Adipocyte (in vitro differentiated cells): ENCODE measurements at regions not wholly inside any gene's neighbourhood (a gene's known extent, or its start where the extent isn't known, plus 50 kb on each side); places are given as distances from the start of the nearest gene placed in this dataset.
"Not testable (repeated sequence)": the region's sequence is repeated elsewhere in the genome, so short reads cannot be mapped to it uniquely, and the experiment has no call there.

Experiments used
- DNase-seq: peaks from one replicate; pipeline ENCODE4 v3.0.0-alpha.2; 2015; ENCODE audit warnings: low read depth
- H3K27me3 ChIP-seq: replicated peaks from 2 replicates; pipeline ENCODE4 v1.7.0; 2013; ENCODE audit warnings: mild to moderate bottlenecking, low read length, moderate library complexity; ENCODE audit not compliant: control insufficient read depth, insufficient read depth
- H3K36me3 ChIP-seq: 2 replicates; pipeline ENCODE4 v1.7.0; 2013; ENCODE audit warnings: low read length, mild to moderate bottlenecking, moderate library complexity; ENCODE audit not compliant: control insufficient read depth, insufficient read depth, severe bottlenecking
- H3K4me1 ChIP-seq: 2 replicates; pipeline ENCODE4 v1.7.0; 2013; ENCODE audit warnings: mild to moderate bottlenecking, low read length, moderate library complexity; ENCODE audit not compliant: control insufficient read depth, insufficient read depth
- H3K4me3 ChIP-seq: 2 replicates; pipeline ENCODE4 v1.7.0; 2013; ENCODE audit warnings: mild to moderate bottlenecking, low read length, moderate library complexity
- H3K9ac ChIP-seq: 2 replicates; pipeline ENCODE4 v1.7.0; 2013; ENCODE audit warnings: mild to moderate bottlenecking, low read length, moderate library complexity
- H3K9me3 ChIP-seq: 2 replicates; pipeline ENCODE4 v1.7.0; 2013; ENCODE audit warnings: mild to moderate bottlenecking, low read length, moderate library complexity; ENCODE audit not compliant: control insufficient read depth

DNA sequence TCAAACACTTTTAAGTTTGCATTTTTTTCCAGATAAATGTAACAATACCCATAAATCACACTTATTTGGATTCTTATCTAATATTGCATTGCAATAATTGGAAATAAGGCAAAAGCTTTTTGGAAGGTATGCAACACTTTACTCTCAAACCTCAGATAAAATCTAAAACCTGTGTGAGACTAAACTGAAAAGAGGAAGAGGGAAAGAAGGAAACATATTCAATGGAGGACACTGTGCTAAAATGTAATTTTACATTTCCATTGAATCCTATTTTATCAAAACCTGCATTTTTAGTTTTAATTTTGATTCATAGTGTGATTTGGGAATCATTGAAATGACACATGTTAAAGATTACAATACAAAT lies 99.4 kb downstream of the HPGD start:
- no peak for DNase-seq
- no peaks in the 10 kb centered on the region for H3K27me3 ChIP-seq
- H3K36me3 ChIP-seq: no peaks in the 10 kb centered on the region
- H3K9ac ChIP-seq: no peak overlapping the region
- H3K4me3 ChIP-seq: no peak overlapping the region
- no peaks in the 10 kb centered on the region for H3K9me3 ChIP-seq
- peaks cover 19% of the 10 kb centered on the region for H3K4me1 ChIP-seq

DNA sequence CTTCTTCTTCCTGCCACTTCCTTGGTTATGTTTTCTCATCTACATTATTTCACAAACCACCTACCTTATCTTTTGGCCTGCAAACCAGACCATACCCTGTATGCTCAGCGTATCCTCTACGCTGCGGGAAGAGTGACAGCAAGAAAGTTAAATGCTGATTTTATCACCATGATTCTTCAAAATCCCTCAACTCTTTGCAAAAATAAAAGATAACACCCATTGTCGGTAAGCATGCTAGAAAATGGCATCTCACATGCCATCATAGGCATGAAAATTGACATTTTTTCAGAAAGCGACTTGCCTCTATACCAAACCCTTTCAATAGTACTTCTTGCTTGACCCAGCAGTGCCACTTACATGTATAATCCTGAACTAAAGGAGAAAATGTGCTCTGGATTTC lies 102.0 kb downstream of the HPGD start:
- H3K27me3 ChIP-seq: no peaks in the 10 kb centered on the region
- no peak for DNase-seq
- no peaks in the 10 kb centered on the region for H3K36me3 ChIP-seq
- H3K4me3 ChIP-seq: no peak overlapping the region
- H3K9ac ChIP-seq: no peak overlapping the region
- peaks cover 12% of the 10 kb centered on the region for H3K4me1 ChIP-seq
- no peaks in the 10 kb centered on the region for H3K9me3 ChIP-seq

DNA sequence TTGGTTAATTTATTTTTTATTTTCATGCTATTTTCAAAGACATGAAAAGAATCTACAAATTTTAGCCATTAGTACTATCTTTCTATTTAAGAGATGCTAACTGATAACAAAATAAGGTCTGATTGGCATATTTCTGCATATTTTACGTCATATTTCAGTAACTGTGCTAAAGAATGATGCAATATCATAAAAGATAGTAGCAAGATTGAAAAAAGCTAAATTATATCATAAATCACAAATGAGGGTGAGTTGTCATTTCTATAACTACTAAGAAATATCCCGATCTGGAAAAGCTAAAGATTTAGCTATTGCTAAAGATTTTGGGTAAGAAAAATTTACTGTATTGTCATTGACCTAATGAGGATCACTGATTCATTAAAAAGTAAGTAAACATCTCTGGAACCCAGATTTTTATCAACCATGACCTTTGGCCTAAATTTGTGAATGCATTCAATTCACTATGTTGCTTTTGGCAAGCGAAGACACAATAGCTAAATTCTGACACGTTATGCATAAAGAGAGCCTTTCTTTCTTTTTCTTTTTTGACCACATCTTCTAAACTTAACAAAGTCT lies 103.6 kb downstream of the HPGD start:
- no peaks in the 10 kb centered on the region for H3K9me3 ChIP-seq
- no peaks in the 10 kb centered on the region for H3K27me3 ChIP-seq
- no peaks in the 10 kb centered on the region for H3K36me3 ChIP-seq
- peak; percentile 19 for DNase-seq
- H3K9ac ChIP-seq: no peak overlapping the region
- peaks cover 9% of the 10 kb centered on the region for H3K4me1 ChIP-seq
- no peak overlapping the region for H3K4me3 ChIP-seq

DNA sequence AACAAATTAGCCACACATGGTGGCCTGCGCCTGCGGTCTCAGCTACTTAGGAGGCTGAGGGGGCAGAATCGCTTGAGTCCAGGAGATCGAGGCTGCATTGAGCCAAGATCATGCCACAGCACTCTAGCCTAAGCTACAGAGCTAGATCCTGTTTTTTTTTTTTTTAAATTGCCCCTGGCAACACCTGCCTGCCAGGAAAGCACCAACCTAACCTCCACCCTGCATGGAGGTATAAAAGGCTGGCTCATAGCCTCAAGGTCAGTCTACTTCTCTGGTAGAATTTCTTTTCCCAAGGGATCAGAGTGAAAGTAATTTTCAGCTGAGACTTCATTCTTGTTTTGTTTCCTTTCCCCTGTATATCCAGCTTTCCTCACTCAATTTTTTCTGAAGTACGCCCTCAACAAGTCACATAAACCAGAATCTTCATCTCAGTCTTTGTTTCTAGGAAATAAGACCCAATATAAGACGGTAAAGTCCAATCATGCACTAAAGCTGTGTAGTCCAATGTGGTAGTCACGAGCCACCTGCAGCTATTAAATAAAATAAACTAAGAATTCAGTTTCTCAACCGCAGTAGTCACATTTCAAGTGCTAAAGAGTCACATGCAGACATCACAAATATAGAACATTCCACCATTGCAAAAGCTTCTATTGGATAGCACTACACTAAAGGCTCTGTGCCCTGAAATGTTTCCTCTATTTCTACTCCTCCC lies 113.3 kb downstream of the HPGD start:
- Histone ChIP-seq H3K27me3 (no peaks in the 10 kb centered on the region), H3K4me1 (no peaks in the 10 kb centered on the region), H3K4me3 (no peak overlapping the region), H3K9me3 (peaks cover 2% of the 10 kb centered on the region), H3K36me3 (no peaks in the 10 kb centered on the region), H3K9ac (no peak overlapping the region)
- DNase-seq: no peak

DNA sequence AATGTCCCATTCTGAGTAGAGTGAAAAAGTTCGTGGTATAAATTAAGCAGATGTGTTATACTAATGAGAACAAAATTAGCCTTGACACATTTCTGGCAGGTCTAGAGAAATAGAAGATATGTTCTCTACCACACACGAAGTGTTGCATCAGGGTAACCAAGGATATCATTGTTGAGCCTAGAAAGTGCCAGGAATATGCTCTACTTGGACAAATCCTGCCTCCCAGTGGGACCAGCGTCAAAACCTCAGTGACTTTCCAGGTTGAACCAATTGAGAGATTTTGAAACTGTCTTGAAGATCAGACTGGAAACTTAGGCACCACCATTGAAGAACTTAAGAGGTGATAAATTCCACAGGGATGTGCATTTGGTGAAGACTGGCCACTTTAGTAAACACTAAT lies 115.9 kb downstream of the HPGD start:
- DNase-seq: no peak
- Histone ChIP-seq H3K27me3 (no peaks in the 10 kb centered on the region), H3K4me3 (no peak overlapping the region), H3K9me3 (peaks cover 2% of the 10 kb centered on the region), H3K36me3 (no peaks in the 10 kb centered on the region), H3K4me1 (no peaks in the 10 kb centered on the region), H3K9ac (no peak overlapping the region)

DNA sequence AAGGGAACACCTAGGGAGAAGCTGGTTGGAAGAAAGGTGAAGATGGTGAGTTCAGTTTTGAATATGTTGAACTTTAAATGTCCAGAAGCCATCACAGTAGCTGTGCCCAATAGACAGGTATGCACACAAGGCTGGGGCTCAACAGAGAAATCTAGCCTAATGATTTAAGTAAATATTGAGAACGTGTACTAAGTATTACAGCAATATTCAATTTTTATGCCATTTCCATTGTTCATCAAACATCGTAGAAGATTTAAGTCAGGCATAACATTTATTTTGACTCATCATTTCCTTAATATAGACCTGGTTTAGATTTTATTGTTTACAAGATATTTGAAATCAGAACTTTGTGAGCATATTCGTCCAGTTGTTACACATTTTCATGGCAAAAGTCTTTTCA lies 116.4 kb downstream of the HPGD start:
- H3K27me3 ChIP-seq: no peaks in the 10 kb centered on the region
- DNase-seq: no peak
- H3K4me1 ChIP-seq: no peaks in the 10 kb centered on the region
- no peak overlapping the region for H3K9ac ChIP-seq
- H3K36me3 ChIP-seq: no peaks in the 10 kb centered on the region
- H3K9me3 ChIP-seq: peaks cover 2% of the 10 kb centered on the region
- no peak overlapping the region for H3K4me3 ChIP-seq

DNA sequence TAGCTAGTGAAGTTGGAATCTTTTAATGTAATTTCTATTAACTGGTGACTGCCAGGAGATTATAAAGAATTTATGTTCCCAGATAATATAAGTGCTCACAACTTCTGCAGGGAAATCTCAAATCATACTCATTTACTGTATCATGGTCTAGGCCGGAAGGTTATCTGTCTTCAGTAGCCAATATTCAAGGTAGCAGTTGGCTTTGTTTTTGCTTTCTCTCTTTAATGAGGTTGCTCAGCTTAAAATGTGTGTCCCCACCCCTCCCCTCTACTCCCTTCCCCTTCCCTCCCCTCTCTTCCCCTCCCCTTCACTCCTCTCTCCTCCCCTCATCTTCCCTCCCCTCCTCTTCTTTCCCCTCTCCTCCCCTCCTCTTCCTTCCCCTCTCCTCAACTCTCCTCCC lies 117.6 kb downstream of the HPGD start:
- no peaks in the 10 kb centered on the region for H3K4me1 ChIP-seq

DNA sequence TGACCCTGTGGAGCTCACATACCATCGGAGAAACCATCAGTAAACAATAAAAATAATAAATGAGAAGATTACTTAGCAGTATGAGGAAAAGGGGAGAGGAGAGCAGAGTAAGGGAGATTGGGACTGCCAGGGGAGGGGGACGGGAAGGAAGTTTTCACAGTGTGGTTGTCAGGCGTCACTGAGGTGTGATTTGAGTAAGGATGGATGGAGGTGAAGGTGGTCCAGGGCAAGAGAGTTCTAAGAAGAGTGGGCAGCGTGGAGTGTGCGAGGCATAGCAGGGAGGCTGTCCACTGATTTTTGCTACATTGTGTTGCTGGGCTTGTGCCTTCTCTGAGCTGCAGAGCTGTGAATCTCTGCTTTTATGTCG lies 119.1 kb downstream of the HPGD start:
- Histone ChIP-seq H3K9me3 (no peaks in the 10 kb centered on the region), H3K36me3 (no peaks in the 10 kb centered on the region), H3K9ac (no peak overlapping the region), H3K27me3 (no peaks in the 10 kb centered on the region), H3K4me1 (peaks cover 6% of the 10 kb centered on the region), H3K4me3 (no peak overlapping the region)
- no peak for DNase-seq

More for the DNA sequence above, 117.6 kb downstream of the HPGD start:
- H3K9me3 ChIP-seq: no peaks in the 10 kb centered on the region
- H3K4me3 ChIP-seq: no peak overlapping the region
- DNase-seq: no peak
- no peaks in the 10 kb centered on the region for H3K27me3 ChIP-seq
- no peak overlapping the region for H3K9ac ChIP-seq
- no peaks in the 10 kb centered on the region for H3K36me3 ChIP-seq

DNA sequence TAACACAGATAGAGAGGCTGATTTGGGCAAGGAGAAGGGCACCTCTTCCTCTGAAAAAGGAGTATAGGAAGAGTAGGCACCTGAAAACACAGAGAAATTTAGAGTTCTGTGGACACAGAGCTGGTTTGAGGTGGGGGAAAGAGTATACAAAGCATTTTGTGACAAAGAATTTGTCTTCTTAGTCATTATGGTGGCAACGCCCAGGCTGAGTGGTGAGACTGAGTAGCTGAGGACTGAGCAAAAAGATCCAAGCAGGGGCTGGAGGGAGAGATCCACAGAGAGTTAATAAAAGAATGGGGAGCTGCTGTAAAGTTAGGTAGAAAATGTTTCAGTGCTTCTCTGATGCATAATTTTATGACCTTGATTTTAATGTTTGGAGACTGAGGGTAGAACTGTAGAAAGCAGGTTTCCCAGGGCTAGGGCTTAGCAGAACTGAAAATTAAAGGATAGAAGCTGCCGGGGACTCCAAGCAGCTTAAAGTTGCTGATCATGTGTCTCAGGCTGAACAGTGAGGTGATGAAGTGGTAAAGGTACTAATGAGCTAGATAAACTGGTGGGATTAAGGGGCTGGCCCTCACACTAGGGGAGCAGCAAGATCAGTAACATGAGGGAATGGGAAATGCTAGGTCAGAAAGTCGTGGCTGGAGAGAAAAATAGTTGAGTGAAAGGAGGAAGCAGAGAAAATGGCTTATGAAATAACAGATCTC lies 118.9 kb downstream of the CEP44 start:
- no peak overlapping the region for H3K4me3 ChIP-seq
- no peaks in the 10 kb centered on the region for H3K27me3 ChIP-seq
- H3K36me3 ChIP-seq: no peaks in the 10 kb centered on the region
- peaks cover 6% of the 10 kb centered on the region for H3K4me1 ChIP-seq
- H3K9me3 ChIP-seq: no peaks in the 10 kb centered on the region
- no peak overlapping the region for H3K9ac ChIP-seq
- DNase-seq: no peak

DNA sequence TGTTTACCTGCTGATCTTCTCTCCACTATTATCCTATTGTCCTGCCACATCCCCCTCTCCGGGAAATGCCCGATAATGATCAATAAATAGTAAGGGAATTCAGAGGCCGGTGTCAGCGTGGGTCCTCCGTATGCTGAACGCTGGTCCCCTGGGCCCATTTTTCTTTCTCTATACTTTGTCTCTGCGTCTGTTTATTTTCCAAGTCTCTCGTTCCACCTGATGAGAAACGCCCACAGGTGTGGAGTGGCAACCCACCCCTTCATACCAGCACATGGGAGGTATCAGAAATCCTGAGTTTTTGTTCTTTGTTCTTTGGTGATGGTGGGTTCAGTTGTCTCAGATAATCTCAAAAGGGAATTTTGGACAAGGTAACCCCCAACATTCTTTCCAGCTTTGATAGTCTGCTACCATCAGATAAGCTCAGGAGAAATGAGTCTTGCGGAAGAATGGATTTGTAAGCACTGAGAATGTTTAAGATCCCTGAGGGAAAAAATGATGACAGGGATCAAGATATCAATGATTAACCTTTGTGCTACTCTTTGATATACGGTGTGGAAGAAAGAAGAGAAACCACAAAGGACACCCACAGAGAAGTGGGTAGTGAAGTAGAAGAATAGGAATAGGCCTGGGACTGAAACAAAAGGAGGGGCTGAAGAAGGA lies 117.9 kb downstream of the CEP44 start:
- no peaks in the 10 kb centered on the region for H3K36me3 ChIP-seq

DNA sequence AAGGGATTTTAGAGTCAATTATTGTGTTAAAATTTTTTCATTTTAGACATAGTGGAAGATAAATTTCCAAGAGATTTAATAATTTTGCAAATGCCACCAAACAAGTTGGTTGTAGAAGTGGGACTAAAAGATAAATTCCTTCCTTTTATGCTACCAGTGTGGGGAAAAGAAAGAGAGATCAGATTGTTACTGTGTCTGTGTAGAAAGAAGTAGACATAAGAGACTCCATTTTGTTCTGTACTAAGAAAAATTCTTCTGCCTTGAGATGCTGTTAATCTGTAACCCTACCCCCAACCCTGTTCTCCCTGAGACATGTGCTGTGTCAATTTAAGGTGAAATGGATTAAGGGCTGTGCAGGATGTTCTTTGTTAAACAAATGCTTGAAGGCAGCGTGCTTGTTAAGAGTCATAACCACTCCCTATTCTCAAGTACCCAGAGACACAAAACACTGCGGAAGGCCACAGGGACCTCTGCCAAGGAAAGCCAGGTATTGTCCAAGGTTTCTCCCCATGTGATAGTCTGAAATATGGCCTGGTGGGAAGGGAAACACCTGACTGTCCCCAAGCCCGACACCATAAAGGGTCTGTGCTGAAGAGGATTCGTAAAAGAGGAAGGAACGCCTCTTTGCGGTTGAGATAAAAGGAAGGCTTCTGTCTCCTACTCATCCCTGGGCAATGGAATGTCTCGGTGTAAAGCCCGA lies 117.0 kb downstream of the CEP44 start:
- H3K27me3 ChIP-seq, H3K36me3 ChIP-seq, H3K4me3 ChIP-seq, H3K9me3 ChIP-seq, H3K9ac ChIP-seq, H3K4me1 ChIP-seq, DNase-seq: not testable (repeated sequence)

More for the DNA sequence above, 117.9 kb downstream of the CEP44 start:
- no peak overlapping the region for H3K9ac ChIP-seq
- H3K27me3 ChIP-seq: no peaks in the 10 kb centered on the region
- no peaks in the 10 kb centered on the region for H3K9me3 ChIP-seq
- H3K4me1 ChIP-seq: peaks cover 6% of the 10 kb centered on the region
- H3K4me3 ChIP-seq: no peak overlapping the region
- DNase-seq: no peak
